ENCODE measurements at regions not wholly inside any gene's neighbourhood (a gene's known extent, or its start where the extent isn't known, plus 50 kb on each side); places are given as distances from the start of the nearest gene placed in this dataset.

DNA sequence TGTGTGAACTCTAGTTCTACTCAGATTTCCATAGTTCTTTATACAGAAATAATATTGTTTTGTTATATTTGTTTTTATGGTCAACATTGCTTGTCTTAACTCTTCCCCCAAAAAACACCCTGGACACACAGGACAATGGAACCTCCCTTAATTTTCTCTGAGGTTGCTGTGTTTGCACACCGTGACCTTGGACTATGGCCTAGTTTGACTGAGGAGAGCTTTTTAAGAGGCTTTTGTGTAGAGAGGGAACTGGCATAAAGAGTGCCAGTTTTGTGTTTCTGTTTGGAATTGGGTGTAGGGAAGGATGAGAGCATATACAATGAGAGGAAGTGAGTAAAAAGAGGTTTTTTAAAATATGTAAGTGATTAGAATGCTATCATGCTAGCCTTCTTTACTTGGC lies 101.1 kb upstream of the MEF2C start:
- DNase-seq, result no peak

- no peak for DNase-seq
Measured at GRCh38 chr5:88979726-88980125, 96.7 kb upstream of the MEF2C start.

DNA sequence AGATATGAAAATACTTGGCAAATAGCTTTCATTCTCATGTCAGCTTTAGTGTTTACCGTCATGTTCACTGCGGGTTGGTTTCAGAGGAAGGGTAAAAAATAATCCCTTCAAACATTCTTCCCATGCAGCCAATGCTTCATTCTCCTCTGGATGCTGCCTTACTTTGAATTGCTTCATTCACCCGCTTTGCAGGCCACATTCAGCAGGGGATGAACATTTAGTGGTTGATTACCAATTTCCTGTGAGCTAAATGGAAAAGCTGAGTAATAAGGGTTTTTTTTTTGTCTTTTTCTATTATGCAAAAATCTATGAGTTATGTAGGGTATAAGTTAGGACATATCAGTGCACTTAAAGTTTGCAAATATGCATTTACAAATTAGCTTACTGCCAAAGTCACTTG lies 96.3 kb upstream of the MEF2C start:
- DNase-seq, result no peak

DNA sequence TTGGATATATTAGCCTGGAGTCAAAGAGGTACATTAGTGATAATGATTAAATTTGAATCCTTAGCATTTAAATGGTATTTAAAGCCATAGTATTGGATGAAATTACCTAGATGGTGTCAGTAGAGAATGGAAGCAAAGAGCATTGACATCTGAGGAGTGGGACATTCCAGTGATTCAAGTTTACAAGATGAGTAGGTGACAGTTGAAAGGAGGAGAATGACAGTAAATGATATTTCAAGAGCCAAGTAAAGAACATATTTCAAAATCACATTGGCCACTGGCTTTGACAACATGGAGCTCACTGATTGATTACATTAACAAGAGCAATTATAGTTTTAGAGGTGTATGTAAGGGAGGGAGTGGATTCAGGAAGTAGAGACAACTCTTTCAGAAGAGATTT lies 93.9 kb upstream of the MEF2C start:
- DNase-seq, result no peak

DNA sequence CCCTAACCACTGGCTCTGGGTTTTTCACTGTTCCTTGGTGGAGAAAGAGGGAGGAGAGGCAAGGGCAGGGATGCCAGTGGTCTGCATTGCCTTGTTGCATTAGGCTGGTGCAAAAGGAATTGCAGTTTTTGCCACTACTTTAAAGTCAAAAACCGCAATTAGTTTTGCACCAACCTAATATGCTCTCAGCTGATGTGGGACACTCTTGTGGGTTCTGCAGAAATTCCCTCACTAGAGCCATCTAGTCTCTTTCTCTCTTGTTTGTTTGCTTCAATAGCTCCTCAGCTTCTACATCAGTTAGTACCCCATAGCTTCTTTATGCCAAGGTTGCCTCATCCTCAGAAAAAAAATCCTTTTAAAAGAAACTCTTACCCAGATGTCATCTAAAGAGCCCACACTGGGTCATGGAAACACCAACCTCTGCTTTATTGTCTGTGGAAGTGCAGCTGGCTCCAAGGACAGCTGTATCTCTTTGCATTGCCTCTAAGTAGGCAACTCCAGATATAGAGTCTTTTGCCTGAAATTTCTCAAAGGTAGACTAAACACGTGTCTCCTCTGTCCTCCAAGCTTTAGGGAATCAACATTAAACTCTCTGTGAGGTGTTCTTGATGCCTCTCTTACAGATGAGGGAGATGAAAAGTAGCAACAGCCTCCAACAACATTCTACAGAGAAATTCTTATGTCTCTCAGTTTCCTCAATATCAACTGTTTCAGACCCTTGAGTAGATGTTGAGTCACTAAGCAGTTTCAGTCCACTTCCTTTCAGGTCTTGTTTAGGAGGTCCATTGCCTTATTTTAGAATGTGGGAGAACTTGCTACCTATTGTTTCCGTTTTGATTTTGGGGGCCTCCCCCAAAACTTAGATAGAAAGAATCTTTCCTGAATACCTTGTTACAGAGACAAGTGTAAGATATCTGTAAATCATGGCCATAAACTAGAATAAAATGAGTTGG lies 84.9 kb upstream of the MEF2C start:
- no peak for DNase-seq

DNA sequence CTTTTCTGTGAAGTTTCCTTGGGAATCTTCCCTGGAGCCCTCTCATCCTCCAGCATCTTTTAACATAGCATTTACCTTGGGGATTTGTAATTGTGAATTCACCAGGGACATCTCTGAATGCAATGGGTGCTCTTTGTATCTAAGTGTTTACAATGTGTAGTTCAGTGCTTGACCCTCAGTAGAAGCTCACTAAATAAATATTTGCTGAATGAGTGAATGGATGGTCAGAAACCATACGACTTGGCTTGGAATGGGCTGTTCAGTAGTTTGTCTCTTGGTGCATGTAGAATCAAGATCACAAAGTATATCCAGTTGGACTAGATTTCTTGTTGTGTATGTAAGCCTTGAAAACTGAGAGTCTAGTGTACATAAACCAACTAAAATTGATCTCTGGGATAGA lies 81.8 kb upstream of the MEF2C start:
- no peak for DNase-seq

DNA sequence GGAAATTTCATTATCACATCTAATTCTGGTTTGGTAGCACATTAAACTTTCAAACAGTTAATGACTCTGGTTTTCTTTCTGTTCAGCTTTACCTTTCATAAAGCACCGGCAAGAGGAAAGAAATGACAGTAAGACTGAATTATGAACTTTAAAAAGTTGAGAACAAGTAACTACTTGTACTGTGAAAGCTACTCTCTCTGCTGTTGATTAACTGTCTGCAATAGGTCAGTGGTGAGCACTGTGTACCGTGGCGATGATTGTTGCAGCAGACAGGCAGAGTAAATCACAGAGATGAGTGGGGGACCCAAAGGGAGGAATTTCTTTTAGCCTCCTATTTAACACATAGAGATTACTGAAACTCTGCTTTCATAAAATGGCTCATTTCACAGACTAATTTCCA lies 74.0 kb upstream of the MEF2C start:
- DNase-seq, result no peak

- DNase-seq, result no peak
Measured at GRCh38 chr5:88956416-88956815, 73.4 kb upstream of the MEF2C start.

DNA sequence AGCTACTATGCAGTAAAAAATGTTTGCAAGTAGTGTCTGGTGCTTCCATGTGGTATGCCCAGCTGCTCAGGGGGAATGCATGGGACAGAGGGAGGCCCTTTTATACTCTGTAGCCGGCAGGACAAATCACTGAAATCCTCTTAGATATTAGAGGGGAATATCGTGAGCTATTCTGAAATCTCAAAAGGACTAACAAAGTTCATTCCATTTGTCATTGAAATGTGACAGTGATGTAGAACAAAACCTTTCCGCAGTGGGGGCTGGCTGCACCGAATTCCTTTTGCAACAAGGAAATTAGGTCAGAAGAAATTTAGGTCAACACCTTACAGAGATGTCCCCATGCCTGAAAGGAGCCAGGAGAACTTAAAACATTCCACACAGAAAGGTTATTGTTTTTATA lies 72.4 kb upstream of the MEF2C start:
- DNase-seq, result no peak

DNA sequence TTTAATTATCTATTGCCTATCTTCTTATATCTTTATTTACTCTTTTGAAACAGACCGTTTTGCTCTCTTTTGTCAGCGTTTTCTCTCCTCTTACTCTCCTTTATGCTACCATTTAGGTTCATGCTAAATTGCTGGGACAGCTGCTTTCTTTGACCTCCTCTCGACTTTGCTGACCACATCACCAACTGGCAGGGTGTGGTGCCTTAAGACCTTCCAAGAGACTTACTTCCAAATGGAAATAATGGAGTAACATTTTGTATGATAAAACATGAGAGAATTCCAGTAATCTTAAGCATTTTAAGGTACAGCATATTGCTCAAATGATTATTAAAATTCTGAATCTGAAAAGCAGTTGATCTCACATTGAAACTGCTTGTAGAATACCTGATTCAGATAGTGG lies 71.5 kb upstream of the MEF2C start:
- no peak for DNase-seq

DNA sequence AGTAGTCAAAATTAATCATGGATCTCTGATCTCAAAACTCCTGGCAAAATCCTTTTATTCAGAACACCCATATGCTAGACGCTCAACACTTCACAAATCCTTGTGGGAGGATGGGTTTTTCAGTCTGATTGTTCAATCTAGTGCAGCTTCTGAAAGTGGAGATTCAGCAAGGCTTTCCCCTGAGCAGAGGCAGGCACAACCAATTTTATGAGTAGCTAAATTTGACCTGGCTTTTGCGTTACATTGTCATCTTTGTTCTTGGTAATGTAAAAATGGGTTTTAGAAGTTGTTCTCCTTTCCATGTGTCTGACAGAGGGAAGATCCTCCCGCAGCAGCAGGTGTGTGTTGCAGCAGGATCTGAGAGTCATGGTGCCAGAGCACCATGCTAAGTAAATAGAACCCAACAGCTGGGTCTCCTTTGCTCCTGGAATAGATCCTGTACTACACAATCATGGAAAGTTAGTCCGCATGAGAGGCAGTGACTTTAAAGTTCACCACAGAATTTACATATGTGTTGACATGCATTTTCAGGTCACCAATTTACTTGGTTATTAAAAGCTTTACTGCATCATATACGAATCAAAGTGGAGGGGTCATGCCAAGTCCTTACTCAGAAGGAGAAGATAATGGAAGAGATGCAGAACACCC lies 70.1 kb upstream of the MEF2C start:
- no peak for DNase-seq

- DNase-seq, result no peak
Measured at GRCh38 chr5:88952344-88952743, 69.4 kb upstream of the MEF2C start.

DNA sequence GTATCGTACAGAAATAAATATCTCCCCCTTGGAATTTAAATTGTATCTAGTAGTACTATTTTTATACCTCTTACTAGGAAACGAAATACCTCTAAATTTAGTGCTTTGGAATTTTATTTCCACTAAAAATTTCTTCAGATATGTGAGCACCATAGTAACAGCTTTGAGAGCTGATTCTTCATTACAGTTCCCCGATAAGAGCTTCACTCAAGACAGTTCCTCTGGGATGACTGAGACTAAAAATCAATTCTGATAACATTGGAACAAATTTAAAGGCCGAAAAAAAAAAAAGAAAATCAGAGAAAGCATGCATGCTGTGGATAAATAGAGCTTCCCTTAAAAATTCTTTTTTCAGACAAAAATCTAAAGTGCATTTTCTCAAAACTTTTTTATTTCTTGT lies 68.5 kb upstream of the MEF2C start:
- DNase-seq, result no peak

DNA sequence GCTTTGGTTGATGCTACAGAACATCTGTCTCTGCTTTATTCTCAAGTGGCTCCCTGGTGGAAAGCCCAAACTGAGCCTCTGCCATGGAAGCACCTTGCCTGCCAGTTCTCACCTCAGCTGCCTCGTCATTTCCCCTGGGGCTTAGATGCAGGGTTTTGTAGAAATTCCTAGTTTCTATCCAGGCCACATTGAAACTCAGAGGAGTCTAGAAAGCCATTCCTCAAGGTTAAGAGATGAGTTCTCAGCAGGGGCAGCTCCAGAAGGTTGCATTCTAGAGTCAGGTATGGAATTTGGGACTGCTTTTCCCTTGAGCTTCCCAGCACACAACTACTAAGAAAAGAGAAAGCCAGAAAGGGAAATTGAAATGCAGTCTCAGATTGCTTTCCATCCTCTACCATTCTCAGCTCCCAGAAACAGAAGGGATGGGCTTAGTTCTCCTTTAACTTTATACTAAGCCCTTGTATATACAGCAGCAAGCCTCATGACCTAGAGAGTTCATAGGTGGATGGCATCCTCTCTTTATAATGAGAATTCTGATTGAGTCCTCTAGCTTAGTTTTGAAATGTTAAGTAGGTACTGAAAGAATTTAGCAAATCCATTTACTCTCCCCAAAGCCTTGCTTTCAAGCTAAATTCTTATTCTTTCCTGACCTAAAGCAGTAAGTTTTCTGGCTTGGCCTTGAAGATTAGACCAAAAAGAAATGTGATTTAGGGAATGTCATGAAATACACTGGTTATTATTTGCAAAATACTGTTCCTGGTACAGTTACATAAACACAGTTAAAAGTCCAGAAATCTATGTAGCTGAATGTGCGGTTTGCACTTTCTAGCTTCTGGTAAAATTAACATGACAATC lies 66.0 kb upstream of the MEF2C start:
- DNase-seq, result no peak

DNA sequence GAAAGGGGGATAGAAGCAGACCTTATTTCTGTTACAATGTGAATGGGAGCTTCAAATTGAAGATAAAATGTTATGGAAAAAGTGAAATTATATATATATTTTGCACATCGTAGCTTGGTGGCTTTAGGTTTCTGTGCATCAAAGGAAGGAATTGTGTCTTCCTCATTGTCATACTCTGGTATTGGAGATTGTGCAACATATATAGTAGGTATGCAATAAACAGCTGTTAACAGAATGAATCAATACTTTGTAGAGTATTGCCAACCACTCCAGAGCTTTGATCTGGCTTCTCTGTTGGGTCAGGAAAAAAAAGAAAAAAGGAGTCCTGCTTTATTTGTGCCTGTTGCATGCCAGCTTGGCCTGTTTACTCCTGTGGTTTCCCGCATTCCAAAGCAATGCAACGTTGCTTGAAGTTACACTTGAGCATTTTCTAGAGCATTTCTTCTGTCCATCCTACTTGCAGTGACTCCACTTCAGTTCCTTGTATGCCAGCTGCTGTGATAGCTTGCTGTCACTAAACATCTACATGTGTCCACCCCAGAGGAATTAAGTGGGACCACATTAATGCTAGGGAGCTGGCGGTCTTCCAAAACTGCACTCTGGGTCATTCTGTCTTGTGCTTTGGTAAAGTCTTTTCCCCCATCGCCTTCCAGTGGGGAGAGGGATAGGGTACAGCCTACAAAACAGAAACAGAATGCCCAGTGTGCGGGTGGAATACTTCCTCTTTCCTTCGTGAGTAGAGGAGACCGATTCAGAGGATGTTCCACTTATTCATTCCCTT lies 62.0 kb upstream of the MEF2C start:
- no peak for DNase-seq

- no peak for DNase-seq
Measured at GRCh38 chr5:88941581-88941980, 58.6 kb upstream of the MEF2C start.

- no peak for DNase-seq
Measured at GRCh38 chr5:88940713-88941112, 57.7 kb upstream of the MEF2C start.

DNA sequence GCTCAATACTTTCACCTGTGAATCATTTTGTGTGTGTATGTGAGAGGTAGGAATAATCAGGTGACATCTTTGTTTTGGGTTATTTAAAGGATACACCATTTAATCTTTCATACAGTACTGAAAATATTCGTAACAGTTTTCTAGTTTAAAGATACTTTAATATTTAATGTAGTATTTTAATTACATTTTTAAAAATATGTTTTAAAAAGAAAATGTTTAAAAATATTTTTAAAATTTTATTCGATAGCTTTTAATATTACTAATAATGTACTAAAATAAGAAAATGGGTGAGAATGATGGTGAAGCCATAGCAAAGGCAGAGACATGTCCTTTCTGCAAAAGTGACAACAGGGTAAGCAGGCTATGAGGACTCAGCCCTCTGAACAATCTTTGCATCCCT lies 56.3 kb upstream of the MEF2C start:
- no peak for DNase-seq

DNA sequence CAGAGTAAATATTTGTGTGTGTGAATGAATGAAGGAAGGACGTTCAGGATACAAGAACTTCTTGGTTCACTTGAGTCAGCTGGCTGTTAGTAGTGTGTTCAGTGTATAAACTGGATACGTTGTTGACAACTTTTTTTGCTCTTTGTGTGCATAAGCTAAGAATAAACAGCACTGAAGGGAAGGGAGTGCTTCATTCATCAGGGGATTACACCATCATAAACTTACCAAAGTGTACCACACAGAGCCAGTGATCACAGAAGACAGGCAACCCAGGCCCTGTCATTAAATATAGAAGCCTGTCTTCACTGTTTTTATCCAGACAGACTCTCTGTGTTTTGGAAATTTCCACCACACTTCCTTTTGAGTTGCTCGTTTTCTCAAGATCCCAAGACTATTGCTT lies 55.5 kb upstream of the MEF2C start:
- DNase-seq, result no peak

DNA sequence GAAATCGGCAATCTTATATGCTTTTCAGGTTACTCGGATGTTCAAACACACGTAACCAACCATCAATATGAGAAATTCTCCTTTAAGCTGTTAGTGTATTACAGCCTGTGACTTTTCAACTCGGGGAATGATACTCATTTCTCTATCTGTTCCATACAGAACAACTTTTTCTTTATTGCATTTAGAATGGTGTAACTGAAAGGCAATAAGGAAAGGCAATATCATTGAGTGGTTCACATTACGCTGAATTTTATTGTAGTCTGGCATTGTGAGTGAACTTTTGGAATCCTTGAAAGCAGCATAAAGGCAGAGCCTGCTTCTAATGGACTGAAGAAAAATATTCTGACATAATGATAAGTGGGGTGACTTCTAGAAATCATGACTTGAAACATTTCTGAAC lies 54.4 kb upstream of the MEF2C start:
- DNase-seq, result no peak

GRCh38 chr5:88934439-88934838 lies 51.5 kb upstream of the MEF2C start:
- no peak for DNase-seq
